HCT116 (cell line): ENCODE measurements at regions not wholly inside any gene's neighbourhood (a gene's known extent, or its start where the extent isn't known, plus 50 kb on each side); places are given as distances from the start of the nearest gene placed in this dataset.

ENCODE experiments used
- ATAC-seq: fragments of 200-7000 bp; cut with Tn5 transposase; 2 replicates; pipeline ENCODE4 v1.9.1; 2020; ENCODE audit warnings: mild to moderate bottlenecking, moderate library complexity
- BruUV-seq: library from RNA; stranded (reverse); fragments of 400-500 nt; replicated peaks from 2 replicates; lab custom pipeline; 2021; lab: Mats Ljungman, UMichigan
- CTCF ChIA-PET: fragments of 300-600 bp; sonication (Branson Sonifier 250); formaldehyde crosslinking; loops from one replicate; lab custom pipeline; 2021; ENCODE audit warnings: antibody characterized with exemption; lab: Charles Lee
- POLR2A ChIA-PET: fragments of 300-600, 350-600 bp; sonication (Branson Sonifier 250); formaldehyde crosslinking; loops from one replicate; lab custom pipeline; 2021; ENCODE audit warnings: antibody characterized with exemption; lab: Charles Lee
- RAD21 ChIA-PET, 2 experiments: fragments of 300-600 bp; sonication (Branson Sonifier 250); formaldehyde crosslinking; loops; one replicate each; lab custom pipeline; 2023; ENCODE audit warnings: low total read pairs in 2 of 2; ENCODE audit not compliant: uncharacterized antibody in 2 of 2, unreplicated experiment in 2 of 2, low non-redundant PET in 1 of 2; lab: Charles Lee
- DNase-seq: peaks from one replicate; pipeline ENCODE4 v3.0.0-alpha.2; 2010; ENCODE audit warnings: low read depth, low spot score
- H2AFZ ChIP-seq: fragments of 200-600 bp; shearing (Covaris generic), sonication (generic); 2 replicates; pipeline ENCODE4 v1.6.1; 2017; ENCODE audit warnings: low read depth, mixed run types, mixed read lengths, antibody characterized with exemption, low read length; ENCODE audit not compliant: poor library complexity, severe bottlenecking
- H3K27ac ChIP-seq: 2 replicates; pipeline ENCODE4 v1.5.1; 2012; ENCODE audit warnings: low read depth, low read length
- H3K27me3 ChIP-seq: fragments of 200-600 bp; sonication (generic); 2 replicates; pipeline ENCODE4 v1.6.1; 2016; ENCODE audit warnings: mixed run types, low read length, mixed read lengths; ENCODE audit not compliant: insufficient read depth
- H3K36me3 ChIP-seq, 2 experiments: fragments of 200-500 bp in 1 of 2; fragments of 200-600 bp in 1 of 2; sonication (Bioruptor generic) in 1 of 2; sonication (generic) in 1 of 2; 2 replicates each; pipeline versions ENCODE4 v1.5.1 to v1.6.1; 2014 to 2016; ENCODE audit warnings: low read length in 2 of 2, inconsistent platforms in 1 of 2, mixed read lengths in 1 of 2, mixed run types in 1 of 2; ENCODE audit not compliant: insufficient read depth in 2 of 2, control insufficient read depth in 1 of 2
- H3K4me1 ChIP-seq, 2 experiments: fragments of 200-600 bp in 1 of 2; sonication (generic) in 1 of 2; 2 replicates each; pipeline versions ENCODE4 v1.5.1 to v1.6.1; 2012 to 2017; ENCODE audit warnings: low read length in 2 of 2, inconsistent platforms in 1 of 2, mild to moderate bottlenecking in 1 of 2, mixed read lengths in 1 of 2, mixed run types in 1 of 2, moderate library complexity in 1 of 2; ENCODE audit not compliant: insufficient read depth in 2 of 2, control insufficient read depth in 1 of 2
- H3K4me2 ChIP-seq: fragments of 200-600 bp; sonication (generic); 2 replicates; pipeline ENCODE4 v1.6.1; 2017; ENCODE audit warnings: mixed run types, low read length, mixed read lengths
- H3K4me3 ChIP-seq, 2 experiments: fragments of 200-600 bp in 1 of 2; sonication (generic) in 1 of 2; replicated peaks in 1 of 2; 2 replicates each; pipeline ENCODE4 v1.5.1; 2011 to 2016; ENCODE audit warnings: low read length in 2 of 2, control low read depth in 1 of 2, low read depth in 1 of 2, mild to moderate bottlenecking in 1 of 2, mixed read lengths in 1 of 2, mixed run types in 1 of 2
- H3K79me2 ChIP-seq: fragments of 200-600 bp; sonication (generic); 2 replicates; pipeline ENCODE4 v1.6.1; 2017; ENCODE audit warnings: mild to moderate bottlenecking, mixed run types, low read length, moderate library complexity, mixed read lengths; ENCODE audit not compliant: insufficient read depth
- H3K9ac ChIP-seq: fragments of 200-600 bp; sonication (generic); 2 replicates; pipeline ENCODE4 v1.6.1; 2016; ENCODE audit warnings: low read length, mixed read lengths
- H3K9me2 ChIP-seq: fragments of 200-600 bp; sonication (generic), shearing (Covaris generic); 2 replicates; pipeline ENCODE4 v1.6.1; 2017; ENCODE audit warnings: mixed run types, mild to moderate bottlenecking, moderate library complexity; ENCODE audit not compliant: insufficient read depth
- H3K9me3 ChIP-seq, 2 experiments: fragments of 200-500 bp in 1 of 2; fragments of 200-600 bp in 1 of 2; sonication (Bioruptor generic) in 1 of 2; sonication (generic) in 1 of 2; 2 replicates each; pipeline ENCODE4 v1.6.1; 2014 to 2017; ENCODE audit warnings: low read length in 2 of 2, mixed read lengths in 2 of 2, inconsistent platforms in 1 of 2, low read depth in 1 of 2, mild to moderate bottlenecking in 1 of 2, mixed run types in 1 of 2, moderate library complexity in 1 of 2; ENCODE audit not compliant: control insufficient read depth in 1 of 2, insufficient read depth in 1 of 2
- H4K20me1 ChIP-seq: fragments of 200-600 bp; sonication (generic), shearing (Covaris generic); 2 replicates; pipeline ENCODE4 v1.6.1; 2017; ENCODE audit warnings: mixed run types, mild to moderate bottlenecking, moderate library complexity; ENCODE audit not compliant: insufficient read depth
- CBX3 ChIP-seq: IDR thresholded peaks from 2 replicates; pipeline ENCODE4 v1.6.1; 2012; ENCODE audit warnings: low read depth
- EZH2 ChIP-seq: fragments of 200-600 bp; sonication (generic); IDR thresholded peaks from 2 replicates; pipeline ENCODE4 v1.6.1; 2017; ENCODE audit warnings: antibody characterized with exemption, mixed run types
- FOSL1 ChIP-seq: IDR thresholded peaks from 2 replicates; pipeline ENCODE4 v1.6.1; 2012; ENCODE audit warnings: low read depth
- POLR2A ChIP-seq: IDR thresholded peaks from 2 replicates; pipeline ENCODE4 v1.7.0; 2011; ENCODE audit warnings: borderline replicate concordance; ENCODE audit not compliant: insufficient read depth, insufficient read length; ENCODE audit errors: extremely low read depth
- POLR2AphosphoS5 ChIP-seq: IDR thresholded peaks from 2 replicates; pipeline ENCODE4 v1.6.1; 2011; ENCODE audit warnings: mild to moderate bottlenecking, low read depth, low read length, moderate library complexity
- SIN3A ChIP-seq: IDR thresholded peaks from 2 replicates; pipeline ENCODE4 v1.6.1; 2012; ENCODE audit warnings: low read depth
- SP1 ChIP-seq: IDR thresholded peaks from 2 replicates; pipeline ENCODE4 v1.6.1; 2012; ENCODE audit warnings: low read depth
- YY1 ChIP-seq: IDR thresholded peaks from 2 replicates; pipeline ENCODE4 v1.6.1; 2011; ENCODE audit warnings: low read length, low read depth, moderate library complexity, mild to moderate bottlenecking; ENCODE audit not compliant: insufficient replicate concordance; ENCODE audit errors: extremely low read depth
- ZBTB33 ChIP-seq: IDR thresholded peaks from 2 replicates; pipeline ENCODE4 v1.6.1; 2011; ENCODE audit warnings: mild to moderate bottlenecking, low read length, moderate library complexity; ENCODE audit not compliant: insufficient replicate concordance; ENCODE audit errors: extremely low read depth
- ZNF274 ChIP-seq: fragments of 200-500 bp; sonication (Bioruptor generic); IDR thresholded peaks from 2 replicates; pipeline ENCODE4 v1.6.1; 2014; ENCODE audit warnings: mild to moderate bottlenecking, low read depth, low read length, inconsistent platforms
- intact Hi-C: fragments of 100-400 bp; cut with micrococcal nuclease; formaldehyde crosslinking; loops from 2 replicates; pipeline ENCODE4 v1.10.0; 2022
- TF ChIP-seq, protein P1 (sequence below): IDR thresholded peaks from 2 replicates; pipeline ENCODE4 v1.6.1; 2012

DNA sequence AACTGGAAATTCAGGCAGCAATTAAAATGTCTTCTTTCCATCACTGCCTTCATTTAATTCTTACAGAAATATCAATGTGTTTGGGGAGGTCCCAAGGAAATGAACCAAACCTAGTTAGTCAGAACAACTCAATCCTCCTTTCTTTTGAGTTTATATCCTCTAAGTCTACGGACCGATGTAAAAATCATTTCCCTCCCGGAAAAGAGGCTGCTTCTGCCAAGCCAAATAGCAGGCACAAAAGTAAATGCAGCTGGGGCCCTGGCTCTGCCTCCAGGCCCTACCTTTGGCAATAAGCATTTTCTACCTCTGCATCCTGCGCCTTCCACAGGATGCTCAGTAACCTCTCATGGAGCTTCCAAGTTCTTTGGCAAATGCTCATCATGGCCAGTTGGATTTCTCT lies 122.5 kb upstream of the COL8A1 start:
- no peaks in the 10 kb centered on the region for H4K20me1 ChIP-seq
- H3K36me3 ChIP-seq, result no peaks in the 10 kb centered on the region
- RAD21 ChIA-PET, result no interaction called here
- TF ChIP-seq SP1 (no peak), ZBTB33 (no peak), SIN3A (no peak), YY1 (no peak), ZNF274 (no peak), CBX3 (no peak), EZH2 (no peak), FOSL1 (no peak), POLR2A (no peak), POLR2AphosphoS5 (no peak)
- TF ChIP-seq, protein P1, sequence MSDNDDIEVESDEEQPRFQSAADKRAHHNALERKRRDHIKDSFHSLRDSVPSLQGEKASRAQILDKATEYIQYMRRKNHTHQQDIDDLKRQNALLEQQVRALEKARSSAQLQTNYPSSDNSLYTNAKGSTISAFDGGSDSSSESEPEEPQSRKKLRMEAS, result no peak
- ATAC-seq (no peak), DNase-seq (no peak)
- CTCF ChIA-PET, result no interaction called here
- no peaks in the 10 kb centered on the region for H3K9me2 ChIP-seq
- H3K9me3 ChIP-seq, result no peaks in the 10 kb centered on the region
- no peaks in the 10 kb centered on the region for H3K4me1 ChIP-seq
- peaks cover 63% of the 10 kb centered on the region for H3K27me3 ChIP-seq
- intact Hi-C loops, result no loop called here
- BruUV-seq, result no TSS peak
- no peak overlapping the region for H3K9ac ChIP-seq
- H3K4me3 ChIP-seq, result no peak overlapping the region
- POLR2A ChIA-PET, result no interaction called here
- H3K27ac ChIP-seq, result no peak overlapping the region
- H3K79me2 ChIP-seq, result no peaks in the 10 kb centered on the region
- H3K4me2 ChIP-seq, result no peak overlapping the region
- H2AFZ ChIP-seq, result no peak overlapping the region
